ENCODE measurements at regions not wholly inside any gene's neighbourhood (a gene's known extent, or its start where the extent isn't known, plus 50 kb on each side); places are given as distances from the start of the nearest gene placed in this dataset.

DNA sequence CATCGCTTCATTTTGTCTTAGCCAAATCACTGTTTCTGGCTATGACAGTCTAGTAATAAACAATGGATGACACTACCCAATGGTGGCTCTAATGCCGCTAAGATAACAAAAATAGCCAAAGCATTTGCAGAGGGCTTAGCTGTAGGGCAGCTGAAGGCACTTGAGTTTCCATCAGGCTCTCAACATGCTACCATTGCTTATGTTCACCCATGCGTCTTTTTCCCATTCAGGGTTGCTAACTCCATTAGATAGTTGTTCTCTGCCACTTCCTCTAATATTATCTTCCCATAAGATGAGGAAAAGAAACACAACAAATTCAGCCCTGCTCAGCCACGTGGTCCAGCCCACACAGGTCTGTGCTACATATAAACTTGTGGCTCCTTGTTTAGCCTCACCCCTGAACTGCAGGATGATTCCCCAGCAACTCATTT is 159.6 kb downstream of the TOMM20 start:
- CTCF ChIA-PET = interaction anchor here (2.4 to 2.7 kb wide), 2 partner anchors 114 to 469 kb away, joined by 11 to 12 read pairs; no protein-coding TSS in a partner anchor
- Histone ChIP-seq H3K4me3 (ENCODE audit: low read depth, low read length) (no peak overlapping the region), H3K27me3 (ENCODE audit: control insufficient read depth, insufficient read depth, low read length) (no peaks in the 10 kb centered on the region), H3K36me3 (ENCODE audit: control insufficient read depth, insufficient read depth, low read length) (no peaks in the 10 kb centered on the region)
- POLR2A ChIA-PET = no interaction called here
- TF ChIP-seq, protein P1, sequence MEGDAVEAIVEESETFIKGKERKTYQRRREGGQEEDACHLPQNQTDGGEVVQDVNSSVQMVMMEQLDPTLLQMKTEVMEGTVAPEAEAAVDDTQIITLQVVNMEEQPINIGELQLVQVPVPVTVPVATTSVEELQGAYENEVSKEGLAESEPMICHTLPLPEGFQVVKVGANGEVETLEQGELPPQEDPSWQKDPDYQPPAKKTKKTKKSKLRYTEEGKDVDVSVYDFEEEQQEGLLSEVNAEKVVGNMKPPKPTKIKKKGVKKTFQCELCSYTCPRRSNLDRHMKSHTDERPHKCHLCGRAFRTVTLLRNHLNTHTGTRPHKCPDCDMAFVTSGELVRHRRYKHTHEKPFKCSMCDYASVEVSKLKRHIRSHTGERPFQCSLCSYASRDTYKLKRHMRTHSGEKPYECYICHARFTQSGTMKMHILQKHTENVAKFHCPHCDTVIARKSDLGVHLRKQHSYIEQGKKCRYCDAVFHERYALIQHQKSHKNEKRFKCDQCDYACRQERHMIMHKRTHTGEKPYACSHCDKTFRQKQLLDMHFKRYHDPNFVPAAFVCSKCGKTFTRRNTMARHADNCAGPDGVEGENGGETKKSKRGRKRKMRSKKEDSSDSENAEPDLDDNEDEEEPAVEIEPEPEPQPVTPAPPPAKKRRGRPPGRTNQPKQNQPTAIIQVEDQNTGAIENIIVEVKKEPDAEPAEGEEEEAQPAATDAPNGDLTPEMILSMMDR (IDR thresholded peaks at IDR 0.05; ENCODE audit: insufficient read depth, low read depth, low read length) = no peak
- no peak for DNase-seq (ENCODE audit: low read depth)

GRCh38 chr1:234968451-234968850 is 160.2 kb downstream of the TOMM20 start:
- no peak overlapping the region for H3K4me3 ChIP-seq (ENCODE audit: low read depth, low read length)

DNA sequence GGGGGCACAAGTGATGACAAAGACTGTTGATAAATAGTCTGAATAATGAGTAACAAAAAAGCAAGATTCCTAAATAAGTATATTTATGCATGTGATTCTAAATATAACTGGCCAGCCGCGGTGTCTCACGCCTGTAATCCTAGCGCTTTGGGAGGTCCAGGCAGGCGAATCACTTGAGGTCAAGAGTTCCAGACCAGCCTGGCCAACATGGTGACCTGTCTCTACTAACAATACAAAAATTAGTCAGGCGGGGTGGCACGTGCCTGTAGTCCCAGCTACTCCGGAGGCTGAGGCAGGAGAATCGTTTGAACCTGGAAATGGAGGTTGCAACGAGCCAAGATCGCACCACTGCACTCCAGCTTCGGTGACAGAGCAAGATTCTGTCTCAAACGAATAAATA is 161.5 kb downstream of the TOMM20 start:
- H3K4me3 ChIP-seq (ENCODE audit: low read depth, low read length) = no peak overlapping the region
- no peak for DNase-seq (ENCODE audit: low read depth)
- TF ChIP-seq, protein P1 (IDR thresholded peaks at IDR 0.05; ENCODE audit: insufficient read depth, low read depth, low read length) = no peak
- ChIA-PET POLR2A (no interaction called here), CTCF (no interaction called here)
- H3K27me3 ChIP-seq (ENCODE audit: control insufficient read depth, insufficient read depth, low read length) = no peaks in the 10 kb centered on the region
- H3K36me3 ChIP-seq (ENCODE audit: control insufficient read depth, insufficient read depth, low read length) = no peaks in the 10 kb centered on the region

More at GRCh38 chr1:234968451-234968850, 160.2 kb downstream of the TOMM20 start:
- Histone ChIP-seq H3K36me3 (ENCODE audit: control insufficient read depth, insufficient read depth, low read length) (no peaks in the 10 kb centered on the region), H3K27me3 (ENCODE audit: control insufficient read depth, insufficient read depth, low read length) (no peaks in the 10 kb centered on the region)
- TF ChIP-seq, protein P1 (IDR thresholded peaks at IDR 0.05; ENCODE audit: insufficient read depth, low read depth, low read length) = no peak
- no peak for DNase-seq (ENCODE audit: low read depth)
- ChIA-PET POLR2A (no interaction called here), CTCF (no interaction called here)

DNA sequence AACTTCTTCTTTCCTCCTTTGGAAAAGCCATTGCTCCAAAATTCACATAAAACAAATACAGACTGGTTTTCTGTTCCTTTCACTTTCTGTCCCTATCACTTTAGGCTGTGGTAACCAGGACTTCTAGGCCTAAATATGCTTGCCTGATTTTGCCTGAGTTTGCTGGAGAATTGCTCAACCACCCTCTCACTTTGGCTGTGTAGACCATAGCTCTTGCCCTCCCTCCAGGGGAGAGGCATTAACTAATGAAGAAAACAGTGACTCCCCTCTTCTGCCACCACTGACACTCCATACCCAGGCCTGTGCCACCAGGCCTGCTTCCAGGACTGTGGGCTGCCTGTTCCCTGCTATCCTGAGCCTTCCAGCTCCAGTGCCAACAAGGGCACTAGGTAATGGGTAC is 163.5 kb downstream of the TOMM20 start:
- Histone ChIP-seq H3K27me3 (ENCODE audit: control insufficient read depth, insufficient read depth, low read length) (no peaks in the 10 kb centered on the region), H3K36me3 (ENCODE audit: control insufficient read depth, insufficient read depth, low read length) (no peaks in the 10 kb centered on the region), H3K4me3 (ENCODE audit: low read depth, low read length) (no peak overlapping the region)
- ChIA-PET CTCF (no interaction called here), POLR2A (no interaction called here)
- TF ChIP-seq, protein P1 (IDR thresholded peaks at IDR 0.05; ENCODE audit: insufficient read depth, low read depth, low read length) = no peak
- no peak for DNase-seq (ENCODE audit: low read depth)

DNA sequence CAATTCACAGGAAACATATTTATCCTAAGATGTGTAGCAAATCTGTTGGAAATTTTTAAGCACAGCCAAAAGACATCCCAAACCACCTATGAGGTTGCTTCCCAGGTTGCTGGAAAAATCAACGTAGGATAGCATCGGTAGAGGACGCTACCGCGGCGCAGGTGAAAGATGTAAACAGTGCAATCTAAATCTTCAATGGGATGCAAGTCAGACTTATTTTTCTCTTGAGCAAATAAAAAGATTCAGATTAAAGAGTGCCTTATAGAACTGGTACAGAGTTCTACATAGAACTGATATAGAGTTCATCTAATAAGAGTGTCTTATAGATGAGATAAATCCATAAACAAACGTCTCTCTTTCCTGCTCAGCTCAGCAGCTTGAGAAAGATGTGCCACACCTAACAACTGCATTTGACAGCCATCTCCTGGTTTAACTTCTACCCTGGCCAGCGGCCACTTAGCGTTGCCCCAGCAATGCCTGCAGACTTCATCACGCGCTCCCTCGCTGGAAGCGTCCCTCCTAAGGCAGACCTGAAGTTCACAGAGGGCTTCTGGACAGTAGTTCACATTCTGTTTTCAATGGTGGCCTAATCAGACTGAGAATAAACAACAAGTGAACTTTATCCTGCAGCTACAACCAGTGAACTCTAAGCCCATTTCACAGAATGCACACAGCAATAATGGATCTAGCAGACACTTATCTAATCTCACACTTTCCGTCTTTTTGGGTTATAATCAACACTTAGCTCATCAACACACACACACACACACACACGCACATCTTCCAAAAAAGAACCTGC is 164.5 kb downstream of the TOMM20 start:
- H3K27me3 ChIP-seq (ENCODE audit: control insufficient read depth, insufficient read depth, low read length) = no peaks in the 10 kb centered on the region
- POLR2A ChIA-PET = no interaction called here
- no peak for DNase-seq (ENCODE audit: low read depth)
- no peaks in the 10 kb centered on the region for H3K36me3 ChIP-seq (ENCODE audit: control insufficient read depth, insufficient read depth, low read length)
- TF ChIP-seq, protein P1 (IDR thresholded peaks at IDR 0.05; ENCODE audit: insufficient read depth, low read depth, low read length) = no peak
- no peak overlapping the region for H3K4me3 ChIP-seq (ENCODE audit: low read depth, low read length)
- CTCF ChIA-PET = interaction anchor here (0.6 kb wide), 1 partner anchor 129 kb away, joined by 4 read pairs; no protein-coding TSS in a partner anchor

Measured in BJ (cell line).